ENCODE measurements at regions not wholly inside any gene's neighbourhood (a gene's known extent, or its start where the extent isn't known, plus 50 kb on each side); places are given as distances from the start of the nearest gene placed in this dataset.

DNA sequence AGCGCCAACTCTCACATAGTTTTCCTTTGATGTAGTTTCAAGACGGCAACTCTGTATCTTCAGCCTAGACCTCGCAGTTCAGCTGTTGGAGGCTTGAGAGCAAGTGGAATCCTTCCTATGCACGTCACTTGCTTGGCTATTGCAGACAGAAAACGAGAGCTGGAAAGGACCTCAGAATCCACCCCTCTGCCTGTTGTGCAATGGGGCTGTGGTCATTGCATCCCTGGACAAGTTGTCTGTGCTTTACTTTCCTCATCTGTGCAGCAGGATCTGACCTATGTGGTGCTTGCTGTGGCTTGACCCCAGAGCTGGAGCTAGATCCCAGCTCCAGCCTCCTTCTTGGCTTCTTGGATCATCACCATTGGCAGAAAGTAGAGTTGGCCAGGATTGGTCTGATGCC lies 50.0 kb upstream of the IGSF21 start:
- TF ChIP-seq EZH2 (IDR thresholded peaks at IDR 0.05; ENCODE audit: borderline replicate concordance, low read length), result no peak
- TF ChIP-seq, protein P1, sequence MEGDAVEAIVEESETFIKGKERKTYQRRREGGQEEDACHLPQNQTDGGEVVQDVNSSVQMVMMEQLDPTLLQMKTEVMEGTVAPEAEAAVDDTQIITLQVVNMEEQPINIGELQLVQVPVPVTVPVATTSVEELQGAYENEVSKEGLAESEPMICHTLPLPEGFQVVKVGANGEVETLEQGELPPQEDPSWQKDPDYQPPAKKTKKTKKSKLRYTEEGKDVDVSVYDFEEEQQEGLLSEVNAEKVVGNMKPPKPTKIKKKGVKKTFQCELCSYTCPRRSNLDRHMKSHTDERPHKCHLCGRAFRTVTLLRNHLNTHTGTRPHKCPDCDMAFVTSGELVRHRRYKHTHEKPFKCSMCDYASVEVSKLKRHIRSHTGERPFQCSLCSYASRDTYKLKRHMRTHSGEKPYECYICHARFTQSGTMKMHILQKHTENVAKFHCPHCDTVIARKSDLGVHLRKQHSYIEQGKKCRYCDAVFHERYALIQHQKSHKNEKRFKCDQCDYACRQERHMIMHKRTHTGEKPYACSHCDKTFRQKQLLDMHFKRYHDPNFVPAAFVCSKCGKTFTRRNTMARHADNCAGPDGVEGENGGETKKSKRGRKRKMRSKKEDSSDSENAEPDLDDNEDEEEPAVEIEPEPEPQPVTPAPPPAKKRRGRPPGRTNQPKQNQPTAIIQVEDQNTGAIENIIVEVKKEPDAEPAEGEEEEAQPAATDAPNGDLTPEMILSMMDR (conservative IDR thresholded peaks at IDR 0.05 in 1 of 2, IDR thresholded peaks at IDR 0.05 in 1 of 2; ENCODE audit: extremely low read depth in 1 of 2, insufficient read depth in 1 of 2, low read depth in 1 of 2, low read length in 2 of 2), result no peak
